Prostate gland (tissue), 2 donors: ENCODE measurements at regions not wholly inside any gene's neighbourhood (a gene's known extent, or its start where the extent isn't known, plus 50 kb on each side); places are given as distances from the start of the nearest gene placed in this dataset.

Source experiments
- DNase-seq: peaks from one replicate; pipeline ENCODE4 v3.0.0-alpha.2; 2019; ENCODE audit warnings: low spot score
- H3K27ac ChIP-seq, 2 donors: fragments of 200-600 bp; sonication (generic); 2 replicates each; pipeline ENCODE4 v1.5.1; 2017 to 2019
- H3K27me3 ChIP-seq: fragments of 200-600 bp; sonication (generic); replicated peaks from 2 replicates; pipeline ENCODE4 v1.5.1; 2019; ENCODE audit not compliant: insufficient read depth
- H3K36me3 ChIP-seq, 2 donors: fragments of 200-600 bp; sonication (generic); 1 replicate in 1 of 2; 2 replicates in 1 of 2; pipeline versions ENCODE4 v1.5.1 to v1.8.1; 2017 to 2019
- H3K4me1 ChIP-seq: fragments of 200-600 bp; sonication (generic); replicated peaks from 2 replicates; pipeline ENCODE4 v1.5.1; 2019
- H3K4me3 ChIP-seq, 2 donors: fragments of 200-600 bp; sonication (generic); 2 replicates each; pipeline ENCODE4 v1.5.1; 2017 to 2019
- H3K9me3 ChIP-seq: fragments of 200-600 bp; sonication (generic); 2 replicates; pipeline ENCODE4 v1.5.1; 2017
- CTCF ChIP-seq, 4 experiments: fragments of 200-600 bp in 2 of 4; fragments of 450-650 bp in 2 of 4; sonication (generic) in 2 of 4; IDR thresholded peaks; 1 replicate in 3 of 4; 2 replicates in 1 of 4; pipeline ENCODE4 v1.5.1; 2016 to 2019; ENCODE audit warnings: antibody characterized with exemption in 4 of 4, mild to moderate bottlenecking in 2 of 4, moderate library complexity in 2 of 4
- POLR2A ChIP-seq: fragments of 450-650 bp; IDR thresholded peaks from one replicate; pipeline ENCODE4 v1.6.1; 2016; ENCODE audit warnings: antibody characterized with exemption, mild to moderate bottlenecking
- POLR2AphosphoS5 ChIP-seq: sonication (generic); formaldehyde crosslinking; IDR thresholded peaks from one replicate; pipeline ENCODE4 v1.6.1; 2017; ENCODE audit warnings: antibody characterized with exemption
- WGBS: methylation state at CpG from one replicate; pipeline ENCODE4 v1.1.5; 2018; 5-methylcytosine and 5-hydroxymethylcytosine counted together
- intact Hi-C: fragments of 100-400 bp; cut with DNase I; formaldehyde crosslinking; loops from one replicate; pipeline ENCODE4 v1.14.2; 2022

- intact Hi-C loops: no loop called here
- WGBS: 81% methylated on average over 11 of the region's 11 CpGs
- no peaks in the 10 kb centered on the region for H3K36me3 ChIP-seq
- no peak overlapping the region for H3K4me3 ChIP-seq
- H3K9me3 ChIP-seq: no peaks in the 10 kb centered on the region
- TF ChIP-seq CTCF (IDR thresholded peaks at IDR 0.05) (no peak), POLR2AphosphoS5 (no peak), POLR2A (no peak)
- no peaks in the 10 kb centered on the region for H3K4me1 ChIP-seq
- H3K27me3 ChIP-seq: no peaks in the 10 kb centered on the region
- no peak overlapping the region for H3K27ac ChIP-seq
- no peak for DNase-seq
Measured at GRCh38 chr4:127425202-127425845, 207.4 kb upstream of the INTU start.

GRCh38 chr4:127425851-127426250 is 206.9 kb upstream of the INTU start:
- no peaks in the 10 kb centered on the region for H3K4me1 ChIP-seq
- no peaks in the 10 kb centered on the region for H3K27me3 ChIP-seq
- intact Hi-C loops: no loop called here
- TF ChIP-seq CTCF (IDR thresholded peaks at IDR 0.05) (no peak), POLR2AphosphoS5 (no peak), POLR2A (no peak)
- DNase-seq: no peak
- no peak overlapping the region for H3K4me3 ChIP-seq
- H3K36me3 ChIP-seq: no peaks in the 10 kb centered on the region
- no peaks in the 10 kb centered on the region for H3K9me3 ChIP-seq
- no peak overlapping the region for H3K27ac ChIP-seq
- WGBS: 78% methylated on average over 5 of the region's 5 CpGs

- DNase-seq: no peak
- intact Hi-C loops: no loop called here
- H3K4me3 ChIP-seq: no peak overlapping the region
- H3K27ac ChIP-seq: no peak overlapping the region
- no peaks in the 10 kb centered on the region for H3K9me3 ChIP-seq
- H3K27me3 ChIP-seq: no peaks in the 10 kb centered on the region
- H3K36me3 ChIP-seq: no peaks in the 10 kb centered on the region
- H3K4me1 ChIP-seq: no peaks in the 10 kb centered on the region
- TF ChIP-seq POLR2A (no peak), POLR2AphosphoS5 (no peak), CTCF (IDR thresholded peaks at IDR 0.05) (no peak)
Measured at GRCh38 chr4:127441571-127441970, 191.2 kb upstream of the INTU start.

- H3K4me3 ChIP-seq: no peak overlapping the region
- no peaks in the 10 kb centered on the region for H3K9me3 ChIP-seq
- WGBS: 13% methylated on average over 3 of the region's 3 CpGs
- TF ChIP-seq CTCF (IDR thresholded peaks at IDR 0.05) (no peak), POLR2AphosphoS5 (no peak), POLR2A (no peak)
- intact Hi-C loops: no loop called here
- no peak for DNase-seq
- H3K27me3 ChIP-seq: no peaks in the 10 kb centered on the region
- no peak overlapping the region for H3K27ac ChIP-seq
- H3K36me3 ChIP-seq: no peaks in the 10 kb centered on the region
- no peaks in the 10 kb centered on the region for H3K4me1 ChIP-seq
Measured at GRCh38 chr4:127445471-127445870, 187.3 kb upstream of the INTU start.

GRCh38 chr4:127446427-127446885 is 186.3 kb upstream of the INTU start:
- TF ChIP-seq POLR2A (no peak), CTCF (IDR thresholded peaks at IDR 0.05) (no peak), POLR2AphosphoS5 (no peak)
- Histone ChIP-seq H3K27me3 (no peaks in the 10 kb centered on the region), H3K36me3 (no peaks in the 10 kb centered on the region), H3K4me3 (no peak overlapping the region), H3K27ac (no peak overlapping the region), H3K4me1 (no peaks in the 10 kb centered on the region), H3K9me3 (no peaks in the 10 kb centered on the region)
- DNase-seq: no peak
- WGBS: 24% methylated on average over 4 of the region's 4 CpGs
- intact Hi-C loops: no loop called here
